Activated CD8-positive, alpha-beta T cell treated with anti-CD3 and anti-CD28 coated beads for 36 hours (primary cell): ENCODE measurements at regions not wholly inside any gene's neighbourhood (a gene's known extent, or its start where the extent isn't known, plus 50 kb on each side); places are given as distances from the start of the nearest gene placed in this dataset.

Source experiments
- ATAC-seq: fragments of 200-7000 bp; cut with Tn5 transposase; one replicate; pipeline ENCODE4 v1.10.0; 2021; ENCODE audit warnings: mild to moderate bottlenecking, moderate library complexity
- CTCF ChIA-PET: fragments of 350-600 bp; sonication (Branson Sonifier 250); formaldehyde crosslinking; loops from one replicate; lab custom pipeline; 2021; ENCODE audit warnings: antibody characterized with exemption; lab: Charles Lee
- POLR2A ChIA-PET: fragments of 350-600 bp; sonication (Branson Sonifier 250); formaldehyde crosslinking; loops from one replicate; lab custom pipeline; 2021; ENCODE audit warnings: antibody characterized with exemption; lab: Charles Lee
- DNase-seq: peaks from one replicate; pipeline ENCODE4 v3.0.0-alpha.2; 2020
- H3K27ac Mint-ChIP-seq: one replicate; pipeline ENCODE4 v1.8.0; 2021; ENCODE audit warnings: mild to moderate bottlenecking, mixed read lengths
- H3K27me3 Mint-ChIP-seq: one replicate; pipeline ENCODE4 v1.8.0; 2021; ENCODE audit warnings: mixed read lengths
- H3K36me3 Mint-ChIP-seq: one replicate; pipeline ENCODE4 v1.8.0; 2021; ENCODE audit warnings: low read depth, mixed read lengths
- H3K4me1 Mint-ChIP-seq: one replicate; pipeline ENCODE4 v1.8.0; 2021; ENCODE audit warnings: low read depth, mixed read lengths
- H3K4me3 Mint-ChIP-seq: one replicate; pipeline ENCODE4 v1.8.0; 2021; ENCODE audit warnings: mild to moderate bottlenecking, moderate library complexity, mixed read lengths
- H3K9me3 Mint-ChIP-seq: one replicate; pipeline ENCODE4 v1.8.0; 2021; ENCODE audit warnings: mixed read lengths
- intact Hi-C: fragments of 100-400 bp; cut with micrococcal nuclease; formaldehyde crosslinking; loops from one replicate; pipeline ENCODE4 v1.10.0; 2022
- TF ChIP-seq, protein P1 (sequence below): fragments of 200-600 bp; IDR thresholded peaks from one replicate; pipeline ENCODE4 v1.8.0; 2022; ENCODE audit warnings: antibody characterized with exemption, mild to moderate bottlenecking

DNA sequence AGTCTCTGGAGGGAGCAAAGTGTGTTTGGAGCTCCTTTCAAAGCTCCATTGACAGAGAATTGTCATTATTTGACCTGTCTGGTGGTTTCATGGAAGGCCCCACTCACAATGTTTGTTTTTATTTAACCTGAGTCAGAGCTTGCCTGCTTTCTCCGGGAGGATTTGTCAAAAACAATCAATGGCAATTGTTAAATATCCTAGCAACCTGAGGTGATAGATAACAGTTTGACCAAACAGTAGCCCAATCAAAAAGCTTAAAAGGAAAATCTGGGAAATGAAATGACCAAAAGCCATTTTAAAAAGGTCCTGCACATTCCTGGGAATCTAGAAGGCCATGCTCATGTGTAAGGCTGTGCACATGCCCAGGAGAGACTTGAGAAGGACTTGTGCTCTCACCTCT lies 177.2 kb upstream of the POC5 start:
- Mint-ChIP-seq H3K27me3 (no peaks in the 10 kb centered on the region), H3K27ac (no peak overlapping the region), H3K36me3 (no peaks in the 10 kb centered on the region), H3K4me3 (no peak overlapping the region), H3K4me1 (no peaks in the 10 kb centered on the region), H3K9me3 (no peaks in the 10 kb centered on the region)
- intact Hi-C loops, result no loop called here
- no peak for ATAC-seq
- no peak for DNase-seq
- TF ChIP-seq, protein P1, sequence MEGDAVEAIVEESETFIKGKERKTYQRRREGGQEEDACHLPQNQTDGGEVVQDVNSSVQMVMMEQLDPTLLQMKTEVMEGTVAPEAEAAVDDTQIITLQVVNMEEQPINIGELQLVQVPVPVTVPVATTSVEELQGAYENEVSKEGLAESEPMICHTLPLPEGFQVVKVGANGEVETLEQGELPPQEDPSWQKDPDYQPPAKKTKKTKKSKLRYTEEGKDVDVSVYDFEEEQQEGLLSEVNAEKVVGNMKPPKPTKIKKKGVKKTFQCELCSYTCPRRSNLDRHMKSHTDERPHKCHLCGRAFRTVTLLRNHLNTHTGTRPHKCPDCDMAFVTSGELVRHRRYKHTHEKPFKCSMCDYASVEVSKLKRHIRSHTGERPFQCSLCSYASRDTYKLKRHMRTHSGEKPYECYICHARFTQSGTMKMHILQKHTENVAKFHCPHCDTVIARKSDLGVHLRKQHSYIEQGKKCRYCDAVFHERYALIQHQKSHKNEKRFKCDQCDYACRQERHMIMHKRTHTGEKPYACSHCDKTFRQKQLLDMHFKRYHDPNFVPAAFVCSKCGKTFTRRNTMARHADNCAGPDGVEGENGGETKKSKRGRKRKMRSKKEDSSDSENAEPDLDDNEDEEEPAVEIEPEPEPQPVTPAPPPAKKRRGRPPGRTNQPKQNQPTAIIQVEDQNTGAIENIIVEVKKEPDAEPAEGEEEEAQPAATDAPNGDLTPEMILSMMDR, result no peak
- ChIA-PET CTCF (interaction anchor here (1.1 kb wide), 1 partner anchor 9 kb away, joined by 3 read pairs; no protein-coding TSS in a partner anchor), POLR2A (no interaction called here)

- intact Hi-C loops, result no loop called here
- TF ChIP-seq, protein P1, result no peak
Measured at GRCh38 chr5:75891736-75892135, 174.5 kb upstream of the POC5 start.

GRCh38 chr5:75891020-75891419 lies 173.8 kb upstream of the POC5 start:
- POLR2A ChIA-PET, result no interaction called here
- intact Hi-C loops, result no loop called here
- H3K9me3 Mint-ChIP-seq, result no peaks in the 10 kb centered on the region
- no peak for ATAC-seq
- TF ChIP-seq, protein P1, result no peak
- CTCF ChIA-PET, result no interaction called here
- no peak overlapping the region for H3K4me3 Mint-ChIP-seq
- no peaks in the 10 kb centered on the region for H3K36me3 Mint-ChIP-seq
- H3K4me1 Mint-ChIP-seq, result no peaks in the 10 kb centered on the region
- no peak overlapping the region for H3K27ac Mint-ChIP-seq
- H3K27me3 Mint-ChIP-seq, result no peaks in the 10 kb centered on the region
- no peak for DNase-seq

More at GRCh38 chr5:75891736-75892135, 174.5 kb upstream of the POC5 start:
- Mint-ChIP-seq H3K4me1 (no peaks in the 10 kb centered on the region), H3K4me3 (no peak overlapping the region), H3K27me3 (no peaks in the 10 kb centered on the region), H3K27ac (no peak overlapping the region), H3K36me3 (no peaks in the 10 kb centered on the region), H3K9me3 (no peaks in the 10 kb centered on the region)
- no peak for ATAC-seq
- no peak for DNase-seq
- ChIA-PET POLR2A (no interaction called here), CTCF (no interaction called here)

DNA sequence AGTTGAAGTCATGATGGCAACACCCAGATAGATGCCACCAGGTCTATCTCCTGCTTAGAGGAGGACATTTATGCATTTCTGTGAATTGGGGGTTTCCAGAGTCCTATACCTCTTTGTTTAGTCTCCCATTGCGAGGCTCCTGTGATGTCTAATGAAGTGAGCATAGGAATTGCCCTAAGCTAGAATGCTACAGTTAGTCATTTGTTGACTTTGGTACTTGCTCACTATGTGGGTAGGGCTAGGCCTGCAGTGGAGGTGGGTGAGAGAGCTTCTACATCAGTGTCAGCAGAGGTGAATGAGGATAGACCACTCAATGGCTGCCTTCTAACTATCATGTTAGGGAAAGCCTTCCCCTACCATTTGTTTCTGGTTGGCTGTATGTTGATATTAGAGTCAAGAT lies 173.3 kb upstream of the POC5 start:
- Mint-ChIP-seq H3K4me1 (no peaks in the 10 kb centered on the region), H3K27me3 (no peaks in the 10 kb centered on the region), H3K9me3 (no peaks in the 10 kb centered on the region), H3K36me3 (no peaks in the 10 kb centered on the region), H3K27ac (no peak overlapping the region), H3K4me3 (no peak overlapping the region)
- ATAC-seq, result no peak
- POLR2A ChIA-PET, result no interaction called here
- CTCF ChIA-PET, result no interaction called here
- TF ChIP-seq, protein P1, result no peak
- intact Hi-C loops, result no loop called here
- no peak for DNase-seq

GRCh38 chr5:75886706-75887105 lies 169.5 kb upstream of the POC5 start:
- Mint-ChIP-seq H3K4me1 (no peaks in the 10 kb centered on the region), H3K4me3 (no peak overlapping the region), H3K27ac (no peak overlapping the region), H3K9me3 (no peaks in the 10 kb centered on the region), H3K27me3 (no peaks in the 10 kb centered on the region), H3K36me3 (no peaks in the 10 kb centered on the region)
- TF ChIP-seq, protein P1, result no peak
- POLR2A ChIA-PET, result no interaction called here
- intact Hi-C loops, result no loop called here
- CTCF ChIA-PET, result interaction anchor here (1.0 to 1.1 kb wide), 2 partner anchors 18 to 359 kb away, joined by 3 read pairs; no protein-coding TSS in a partner anchor
- no peak for DNase-seq
- no peak for ATAC-seq
